HepG2 (cell line): ENCODE measurements at regions not wholly inside any gene's neighbourhood (a gene's known extent, or its start where the extent isn't known, plus 50 kb on each side); places are given as distances from the start of the nearest gene placed in this dataset.

Source experiments
- CCAR2 ChIP-seq: fragments of 200-400 bp; formaldehyde crosslinking; optimal IDR thresholded peaks from 2 replicates; pipeline ENCODE3; 2018; ENCODE audit warnings: low read depth, mild to moderate bottlenecking, low read length, moderate library complexity
- HNF4G ChIP-seq, 2 experiments: sonication (generic) in 1 of 2; formaldehyde crosslinking in 1 of 2; IDR thresholded peaks; 2 replicates each; pipeline versions ENCODE4 v1.4.0 to v1.6.1; 2011 to 2020; ENCODE audit warnings: borderline replicate concordance in 2 of 2, low read depth in 2 of 2, mild to moderate bottlenecking in 2 of 2, low read length in 1 of 2, missing genetic modification reagents in 1 of 2, moderate library complexity in 1 of 2
- MXI1 ChIP-seq: IDR thresholded peaks from 3 replicates; pipeline ENCODE4 v1.6.1; 2012; ENCODE audit warnings: low read depth, low read length, inconsistent platforms, borderline replicate concordance
- NFKBIZ ChIP-seq: IDR thresholded peaks from 2 replicates; pipeline ENCODE4 v1.6.1; 2018; ENCODE audit warnings: missing genetic modification reagents, missing compliant biosample characterization
- REPIN1 ChIP-seq: sonication (generic); formaldehyde crosslinking; IDR thresholded peaks from 2 replicates; pipeline ENCODE4 v1.8.0; 2022; ENCODE audit warnings: missing genetic modification reagents, low read depth, mild to moderate bottlenecking, borderline replicate concordance
- RFX1 ChIP-seq: fragments of 450-650 bp; IDR thresholded peaks from 2 replicates; pipeline ENCODE4 v1.6.1; 2017
- SOX13 ChIP-seq, 3 experiments: fragments of 450-650 bp in 1 of 3; sonication (generic) in 1 of 3; formaldehyde crosslinking in 1 of 3; IDR thresholded peaks in 2 of 3; conservative IDR thresholded peaks in 1 of 3; 2 replicates each; pipeline versions ENCODE4 v1.5.0 to v1.6.1; 2016 to 2020; ENCODE audit warnings: antibody characterized with exemption in 1 of 3, mild to moderate bottlenecking in 1 of 3, missing compliant biosample characterization in 1 of 3, missing genetic modification reagents in 1 of 3, moderate library complexity in 1 of 3
- SP1 ChIP-seq, 2 experiments: fragments of 450-650 bp in 1 of 2; sonication (generic) in 1 of 2; formaldehyde crosslinking in 1 of 2; IDR thresholded peaks; 2 replicates each; pipeline versions ENCODE4 v1.4.0 to v1.6.1; 2016 to 2020; ENCODE audit warnings: missing genetic modification reagents in 1 of 2
- TAF1 ChIP-seq: sonication (generic); formaldehyde crosslinking; IDR thresholded peaks from 2 replicates; pipeline ENCODE4 v1.4.0; 2020; ENCODE audit warnings: missing genetic modification reagents
- ZFP41 ChIP-seq: sonication (generic); formaldehyde crosslinking; IDR thresholded peaks from 2 replicates; pipeline ENCODE4 v1.4.0; 2020; ENCODE audit warnings: mild to moderate bottlenecking, missing genetic modification reagents, borderline replicate concordance
- ZFY ChIP-seq: sonication (generic); formaldehyde crosslinking; IDR thresholded peaks from 2 replicates; pipeline ENCODE4 v1.4.0; 2020; ENCODE audit warnings: missing genetic modification reagents
- ZNF205 ChIP-seq: IDR thresholded peaks from 2 replicates; pipeline ENCODE4 v1.6.1; 2018; ENCODE audit warnings: missing biosample characterization, missing genetic modification reagents
- ZNF546 ChIP-seq: sonication (generic); formaldehyde crosslinking; conservative IDR thresholded peaks from 2 replicates; pipeline ENCODE4 v1.8.1; 2023; ENCODE audit warnings: mild to moderate bottlenecking, missing genetic modification reagents
- ZNF556 ChIP-seq: sonication (generic); formaldehyde crosslinking; IDR thresholded peaks from 2 replicates; pipeline ENCODE4 v1.4.0; 2020; ENCODE audit warnings: mild to moderate bottlenecking, missing genetic modification reagents, borderline replicate concordance
- TF ChIP-seq, protein P1 (sequence below): IDR thresholded peaks from 2 replicates; pipeline ENCODE4 v1.6.1; 2012; ENCODE audit warnings: inconsistent platforms
- TF ChIP-seq, protein P2 (sequence below): sonication (generic); formaldehyde crosslinking; conservative IDR thresholded peaks from 2 replicates; pipeline ENCODE4 v1.4.0; 2020; ENCODE audit warnings: mild to moderate bottlenecking, missing genetic modification reagents, moderate library complexity
- TF ChIP-seq, protein P3 (sequence below): sonication (generic); formaldehyde crosslinking; IDR thresholded peaks from 2 replicates; pipeline ENCODE4 v1.4.0; 2020; ENCODE audit warnings: missing genetic modification reagents; ENCODE audit errors: not compliant biosample characterization
- TF ChIP-seq, protein P4 (sequence below): sonication (generic); formaldehyde crosslinking; IDR thresholded peaks from 2 replicates; pipeline ENCODE4 v1.5.0; 2020; ENCODE audit warnings: mild to moderate bottlenecking, missing genetic modification reagents, moderate library complexity

DNA sequence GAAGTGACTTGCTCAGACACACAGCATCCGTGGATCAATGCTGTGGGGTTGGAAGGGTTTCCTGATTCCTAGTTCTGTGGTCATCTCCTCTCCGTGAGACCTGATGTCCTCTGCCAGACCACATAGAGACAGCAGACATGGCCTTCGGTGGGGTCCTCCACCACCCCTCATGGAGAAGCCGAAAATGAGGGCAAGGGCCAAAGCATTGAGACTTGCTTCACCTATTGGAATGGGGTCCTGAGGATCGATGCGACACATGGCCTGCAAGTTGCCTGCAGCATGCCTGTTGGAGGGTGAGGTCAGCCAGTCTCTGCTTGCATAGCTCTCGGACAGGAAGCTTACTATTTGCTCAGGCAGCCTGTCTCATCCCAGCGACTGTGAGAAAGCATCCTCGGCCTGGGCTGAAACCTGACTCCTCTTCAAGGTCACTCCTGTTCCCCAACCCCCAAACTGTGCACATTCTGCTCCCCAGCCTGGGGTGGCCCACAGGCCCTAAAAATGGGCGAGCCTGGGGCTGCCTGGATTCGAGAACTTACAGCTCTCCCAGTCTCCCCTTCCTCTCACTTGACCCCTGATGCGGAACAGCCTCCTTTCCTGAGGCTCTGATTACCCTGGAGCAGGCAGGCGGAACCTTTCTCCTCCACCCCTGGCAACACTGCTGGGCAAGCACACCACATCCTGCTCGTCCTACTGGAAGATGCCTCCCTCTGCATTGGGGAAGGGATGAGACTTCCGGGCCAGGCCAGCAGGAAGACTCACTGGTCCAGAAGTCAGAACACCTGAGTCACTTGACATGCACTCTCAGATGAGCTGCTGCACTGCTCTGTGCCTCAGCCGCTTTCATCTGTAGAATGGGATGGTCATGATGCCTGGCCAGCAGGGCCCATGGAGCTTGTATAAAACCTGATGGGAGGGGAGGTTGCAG is 186.9 kb downstream of the RGS3 start (continued):
- no peak for TF ChIP-seq CCAR2
- TF ChIP-seq ZNF205 (CRISPR knock-in tag) = peak; percentile 14; the same call in 1 of the 2 replicates
- TF ChIP-seq, protein P1, sequence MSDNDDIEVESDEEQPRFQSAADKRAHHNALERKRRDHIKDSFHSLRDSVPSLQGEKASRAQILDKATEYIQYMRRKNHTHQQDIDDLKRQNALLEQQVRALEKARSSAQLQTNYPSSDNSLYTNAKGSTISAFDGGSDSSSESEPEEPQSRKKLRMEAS = peak; percentile 97
- peak; percentile 38; the same call in 1 of the 2 replicates for TF ChIP-seq ZNF556
- 0 out of 2 replicates have a peak, but pooled peaks have one; percentile 36 for TF ChIP-seq ZFP41
- no peak for TF ChIP-seq HNF4G (IDR thresholded peaks at IDR 0.05; ENCODE audit: borderline replicate concordance, low read depth, low read length)
- peak; percentile 79; the same call in 1 of the 2 replicates for TF ChIP-seq HNF4G (CRISPR knock-in tag; IDR thresholded peaks at IDR 0.05; ENCODE audit: borderline replicate concordance, low read depth)
- TF ChIP-seq ZNF546 (CRISPR knock-in tag) = no peak
- TF ChIP-seq MXI1 = peak; percentile 58; the same call in 1 of the 3 replicates
- peak; percentile 68; the same call in 1 of the 2 replicates for TF ChIP-seq REPIN1 (CRISPR knock-in tag)
- TF ChIP-seq, protein P2, sequence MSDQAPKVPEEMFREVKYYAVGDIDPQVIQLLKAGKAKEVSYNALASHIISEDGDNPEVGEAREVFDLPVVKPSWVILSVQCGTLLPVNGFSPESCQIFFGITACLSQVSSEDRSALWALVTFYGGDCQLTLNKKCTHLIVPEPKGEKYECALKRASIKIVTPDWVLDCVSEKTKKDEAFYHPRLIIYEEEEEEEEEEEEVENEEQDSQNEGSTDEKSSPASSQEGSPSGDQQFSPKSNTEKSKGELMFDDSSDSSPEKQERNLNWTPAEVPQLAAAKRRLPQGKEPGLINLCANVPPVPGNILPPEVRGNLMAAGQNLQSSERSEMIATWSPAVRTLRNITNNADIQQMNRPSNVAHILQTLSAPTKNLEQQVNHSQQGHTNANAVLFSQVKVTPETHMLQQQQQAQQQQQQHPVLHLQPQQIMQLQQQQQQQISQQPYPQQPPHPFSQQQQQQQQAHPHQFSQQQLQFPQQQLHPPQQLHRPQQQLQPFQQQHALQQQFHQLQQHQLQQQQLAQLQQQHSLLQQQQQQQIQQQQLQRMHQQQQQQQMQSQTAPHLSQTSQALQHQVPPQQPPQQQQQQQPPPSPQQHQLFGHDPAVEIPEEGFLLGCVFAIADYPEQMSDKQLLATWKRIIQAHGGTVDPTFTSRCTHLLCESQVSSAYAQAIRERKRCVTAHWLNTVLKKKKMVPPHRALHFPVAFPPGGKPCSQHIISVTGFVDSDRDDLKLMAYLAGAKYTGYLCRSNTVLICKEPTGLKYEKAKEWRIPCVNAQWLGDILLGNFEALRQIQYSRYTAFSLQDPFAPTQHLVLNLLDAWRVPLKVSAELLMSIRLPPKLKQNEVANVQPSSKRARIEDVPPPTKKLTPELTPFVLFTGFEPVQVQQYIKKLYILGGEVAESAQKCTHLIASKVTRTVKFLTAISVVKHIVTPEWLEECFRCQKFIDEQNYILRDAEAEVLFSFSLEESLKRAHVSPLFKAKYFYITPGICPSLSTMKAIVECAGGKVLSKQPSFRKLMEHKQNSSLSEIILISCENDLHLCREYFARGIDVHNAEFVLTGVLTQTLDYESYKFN (CRISPR knock-in tag) = peak; percentile 94
- TF ChIP-seq SP1 (IDR thresholded peaks at IDR 0.05) = no peak
- TF ChIP-seq SP1 (CRISPR knock-in tag; IDR thresholded peaks at IDR 0.05) = peak; percentile 50; the same call in 1 of the 2 replicates
- TF ChIP-seq SOX13 (IDR thresholded peaks at IDR 0.05) = no peak
- TF ChIP-seq SOX13 (CRISPR knock-in tag; conservative IDR thresholded peaks at IDR 0.05 in 1 of 2, IDR thresholded peaks at IDR 0.05 in 1 of 2) = peak in 1 of 2 experiments; percentile 63; a peak in 2 of 4 replicates
- TF ChIP-seq, protein P3, sequence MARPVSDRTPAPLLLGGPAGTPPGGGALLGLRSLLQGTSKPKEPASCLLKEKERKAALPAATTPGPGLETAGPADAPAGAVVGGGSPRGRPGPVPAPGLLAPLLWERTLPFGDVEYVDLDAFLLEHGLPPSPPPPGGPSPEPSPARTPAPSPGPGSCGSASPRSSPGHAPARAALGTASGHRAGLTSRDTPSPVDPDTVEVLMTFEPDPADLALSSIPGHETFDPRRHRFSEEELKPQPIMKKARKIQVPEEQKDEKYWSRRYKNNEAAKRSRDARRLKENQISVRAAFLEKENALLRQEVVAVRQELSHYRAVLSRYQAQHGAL = no peak
- 0 out of 2 replicates have a peak, but pooled peaks have one; percentile 78 for TF ChIP-seq NFKBIZ
- no peak for TF ChIP-seq RFX1
- TF ChIP-seq TAF1 (CRISPR knock-in tag) = peak; percentile 57; the same call in 1 of the 2 replicates
- TF ChIP-seq, protein P4, sequence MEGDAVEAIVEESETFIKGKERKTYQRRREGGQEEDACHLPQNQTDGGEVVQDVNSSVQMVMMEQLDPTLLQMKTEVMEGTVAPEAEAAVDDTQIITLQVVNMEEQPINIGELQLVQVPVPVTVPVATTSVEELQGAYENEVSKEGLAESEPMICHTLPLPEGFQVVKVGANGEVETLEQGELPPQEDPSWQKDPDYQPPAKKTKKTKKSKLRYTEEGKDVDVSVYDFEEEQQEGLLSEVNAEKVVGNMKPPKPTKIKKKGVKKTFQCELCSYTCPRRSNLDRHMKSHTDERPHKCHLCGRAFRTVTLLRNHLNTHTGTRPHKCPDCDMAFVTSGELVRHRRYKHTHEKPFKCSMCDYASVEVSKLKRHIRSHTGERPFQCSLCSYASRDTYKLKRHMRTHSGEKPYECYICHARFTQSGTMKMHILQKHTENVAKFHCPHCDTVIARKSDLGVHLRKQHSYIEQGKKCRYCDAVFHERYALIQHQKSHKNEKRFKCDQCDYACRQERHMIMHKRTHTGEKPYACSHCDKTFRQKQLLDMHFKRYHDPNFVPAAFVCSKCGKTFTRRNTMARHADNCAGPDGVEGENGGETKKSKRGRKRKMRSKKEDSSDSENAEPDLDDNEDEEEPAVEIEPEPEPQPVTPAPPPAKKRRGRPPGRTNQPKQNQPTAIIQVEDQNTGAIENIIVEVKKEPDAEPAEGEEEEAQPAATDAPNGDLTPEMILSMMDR = no peak
- TF ChIP-seq ZFY (CRISPR knock-in tag) = peak; percentile 76
